Activated naive CD8-positive, alpha-beta T cell (primary cell): ENCODE measurements at regions not wholly inside any gene's neighbourhood (a gene's known extent, or its start where the extent isn't known, plus 50 kb on each side); places are given as distances from the start of the nearest gene placed in this dataset.

Experiments used
- H3K27ac Mint-ChIP-seq: one replicate; pipeline ENCODE4 v1.8.0; 2021; ENCODE audit warnings: mixed read lengths
- H3K27me3 Mint-ChIP-seq: one replicate; pipeline ENCODE4 v1.8.0; 2021; ENCODE audit warnings: mixed read lengths
- H3K36me3 Mint-ChIP-seq: one replicate; pipeline ENCODE4 v1.8.0; 2021; ENCODE audit warnings: mixed read lengths
- H3K4me1 Mint-ChIP-seq: one replicate; pipeline ENCODE4 v1.8.0; 2021; ENCODE audit warnings: low read depth, mixed read lengths
- H3K4me3 Mint-ChIP-seq: one replicate; pipeline ENCODE4 v1.8.0; 2021; ENCODE audit warnings: mild to moderate bottlenecking, mixed read lengths
- H3K9me3 Mint-ChIP-seq: one replicate; pipeline ENCODE4 v1.8.0; 2021; ENCODE audit warnings: low read depth, mixed read lengths

GRCh38 chr18:78159397-78159796, 820.2 kb upstream of the SALL3 start:
- H3K36me3 Mint-ChIP-seq = no peaks in the 10 kb centered on the region
- H3K4me3 Mint-ChIP-seq = no peak overlapping the region
- no peak overlapping the region for H3K27ac Mint-ChIP-seq
- no peaks in the 10 kb centered on the region for H3K4me1 Mint-ChIP-seq
- no peaks in the 10 kb centered on the region for H3K9me3 Mint-ChIP-seq
- H3K27me3 Mint-ChIP-seq = no peaks in the 10 kb centered on the region

GRCh38 chr18:78160961-78161656, 818.5 kb upstream of the SALL3 start:
- Mint-ChIP-seq H3K9me3 (no peaks in the 10 kb centered on the region), H3K4me3 (no peak overlapping the region), H3K36me3 (no peaks in the 10 kb centered on the region), H3K27me3 (no peaks in the 10 kb centered on the region), H3K4me1 (no peaks in the 10 kb centered on the region), H3K27ac (no peak overlapping the region)

- Mint-ChIP-seq H3K36me3 (no peaks in the 10 kb centered on the region), H3K27me3 (peaks cover 1% of the 10 kb centered on the region), H3K27ac (no peak overlapping the region), H3K4me1 (no peaks in the 10 kb centered on the region), H3K4me3 (no peak overlapping the region), H3K9me3 (no peaks in the 10 kb centered on the region)
These were observed 814.1 kb upstream of the SALL3 start for GRCh38 chr18:78165525-78165924.

- H3K4me1 Mint-ChIP-seq = no peaks in the 10 kb centered on the region
- peaks cover 1% of the 10 kb centered on the region for H3K27me3 Mint-ChIP-seq
- no peak overlapping the region for H3K4me3 Mint-ChIP-seq
- no peaks in the 10 kb centered on the region for H3K36me3 Mint-ChIP-seq
- no peaks in the 10 kb centered on the region for H3K9me3 Mint-ChIP-seq
- H3K27ac Mint-ChIP-seq = no peak overlapping the region
These were observed 811.1 kb upstream of the SALL3 start for GRCh38 chr18:78168526-78168925.

GRCh38 chr18:78169174-78169864, 810.3 kb upstream of the SALL3 start:
- H3K4me3 Mint-ChIP-seq = no peak overlapping the region
- H3K4me1 Mint-ChIP-seq = no peaks in the 10 kb centered on the region
- H3K27ac Mint-ChIP-seq = no peak overlapping the region

GRCh38 chr18:78171954-78172353, 807.7 kb upstream of the SALL3 start:
- H3K9me3 Mint-ChIP-seq = no peaks in the 10 kb centered on the region
- no peak overlapping the region for H3K4me3 Mint-ChIP-seq
- no peaks in the 10 kb centered on the region for H3K36me3 Mint-ChIP-seq
- H3K27me3 Mint-ChIP-seq = peaks cover 2% of the 10 kb centered on the region
- H3K27ac Mint-ChIP-seq = no peak overlapping the region
- no peaks in the 10 kb centered on the region for H3K4me1 Mint-ChIP-seq

More at GRCh38 chr18:78169174-78169864, 810.3 kb upstream of the SALL3 start:
- H3K9me3 Mint-ChIP-seq = no peaks in the 10 kb centered on the region
- H3K27me3 Mint-ChIP-seq = peaks cover 1% of the 10 kb centered on the region
- H3K36me3 Mint-ChIP-seq = no peaks in the 10 kb centered on the region

- Mint-ChIP-seq H3K4me1 (no peaks in the 10 kb centered on the region), H3K27me3 (peaks cover 2% of the 10 kb centered on the region), H3K27ac (no peak overlapping the region), H3K4me3 (no peak overlapping the region), H3K36me3 (no peaks in the 10 kb centered on the region), H3K9me3 (no peaks in the 10 kb centered on the region)
These were observed 804.9 kb upstream of the SALL3 start for GRCh38 chr18:78174737-78175136.

GRCh38 chr18:78178812-78179211, 800.8 kb upstream of the SALL3 start:
- no peak overlapping the region for H3K4me3 Mint-ChIP-seq
- H3K27ac Mint-ChIP-seq = no peak overlapping the region
- peaks cover 2% of the 10 kb centered on the region for H3K27me3 Mint-ChIP-seq
- peaks cover 14% of the 10 kb centered on the region for H3K9me3 Mint-ChIP-seq
- no peaks in the 10 kb centered on the region for H3K36me3 Mint-ChIP-seq
- no peaks in the 10 kb centered on the region for H3K4me1 Mint-ChIP-seq

GRCh38 chr18:78180741-78181140, 798.9 kb upstream of the SALL3 start:
- no peaks in the 10 kb centered on the region for H3K4me1 Mint-ChIP-seq
- no peaks in the 10 kb centered on the region for H3K36me3 Mint-ChIP-seq

GRCh38 chr18:78183815-78184214, 795.8 kb upstream of the SALL3 start:
- Mint-ChIP-seq H3K9me3 (peaks cover 15% of the 10 kb centered on the region), H3K27me3 (no peaks in the 10 kb centered on the region), H3K27ac (no peak overlapping the region), H3K4me1 (no peaks in the 10 kb centered on the region), H3K36me3 (no peaks in the 10 kb centered on the region), H3K4me3 (no peak overlapping the region)

More at GRCh38 chr18:78180741-78181140, 798.9 kb upstream of the SALL3 start:
- Mint-ChIP-seq H3K4me3 (no peak overlapping the region), H3K27me3 (peaks cover 2% of the 10 kb centered on the region), H3K27ac (no peak overlapping the region), H3K9me3 (peaks cover 15% of the 10 kb centered on the region)

GRCh38 chr18:78191276-78191675, 788.3 kb upstream of the SALL3 start:
- Mint-ChIP-seq H3K4me3 (no peak overlapping the region), H3K27ac (no peak overlapping the region), H3K27me3 (no peaks in the 10 kb centered on the region), H3K9me3 (no peaks in the 10 kb centered on the region), H3K4me1 (no peaks in the 10 kb centered on the region), H3K36me3 (no peaks in the 10 kb centered on the region)

GRCh38 chr18:78192054-78192453, 787.6 kb upstream of the SALL3 start:
- no peaks in the 10 kb centered on the region for H3K4me1 Mint-ChIP-seq
- no peak overlapping the region for H3K27ac Mint-ChIP-seq
- no peaks in the 10 kb centered on the region for H3K27me3 Mint-ChIP-seq
- no peak overlapping the region for H3K4me3 Mint-ChIP-seq
- H3K9me3 Mint-ChIP-seq = no peaks in the 10 kb centered on the region
- no peaks in the 10 kb centered on the region for H3K36me3 Mint-ChIP-seq

GRCh38 chr18:78196280-78196679, 783.3 kb upstream of the SALL3 start:
- Mint-ChIP-seq H3K9me3 (peaks cover 3% of the 10 kb centered on the region), H3K27me3 (no peaks in the 10 kb centered on the region), H3K4me3 (no peak overlapping the region), H3K27ac (no peak overlapping the region), H3K36me3 (no peaks in the 10 kb centered on the region), H3K4me1 (no peaks in the 10 kb centered on the region)

- no peak overlapping the region for H3K27ac Mint-ChIP-seq
- peaks cover 3% of the 10 kb centered on the region for H3K9me3 Mint-ChIP-seq
- no peak overlapping the region for H3K4me3 Mint-ChIP-seq
- H3K36me3 Mint-ChIP-seq = no peaks in the 10 kb centered on the region
- no peaks in the 10 kb centered on the region for H3K27me3 Mint-ChIP-seq
- no peaks in the 10 kb centered on the region for H3K4me1 Mint-ChIP-seq
These were observed 780.6 kb upstream of the SALL3 start for GRCh38 chr18:78199002-78199401.

GRCh38 chr18:78199611-78200010, 780.0 kb upstream of the SALL3 start:
- H3K9me3 Mint-ChIP-seq = peaks cover 3% of the 10 kb centered on the region
- no peaks in the 10 kb centered on the region for H3K4me1 Mint-ChIP-seq
- no peak overlapping the region for H3K27ac Mint-ChIP-seq
- H3K36me3 Mint-ChIP-seq = no peaks in the 10 kb centered on the region
- H3K27me3 Mint-ChIP-seq = no peaks in the 10 kb centered on the region
- H3K4me3 Mint-ChIP-seq = no peak overlapping the region

- H3K9me3 Mint-ChIP-seq = no peaks in the 10 kb centered on the region
- H3K36me3 Mint-ChIP-seq = no peaks in the 10 kb centered on the region
- H3K4me3 Mint-ChIP-seq = no peak overlapping the region
- no peak overlapping the region for H3K27ac Mint-ChIP-seq
- no peaks in the 10 kb centered on the region for H3K4me1 Mint-ChIP-seq
- H3K27me3 Mint-ChIP-seq = no peaks in the 10 kb centered on the region
These were observed 771.7 kb upstream of the SALL3 start for GRCh38 chr18:78207942-78208341.
